Activated naive CD4-positive, alpha-beta T cell treated with anti-CD3 and anti-CD28 coated beads, Interleukin-2, amount 50 U/mL, for 72 hours (primary cell): ENCODE measurements at regions not wholly inside any gene's neighbourhood (a gene's known extent, or its start where the extent isn't known, plus 50 kb on each side); places are given as distances from the start of the nearest gene placed in this dataset.

Experiments used
- ATAC-seq, 2 donors: fragments of 150-1000 bp; cut with Tn5 transposase; 2 replicates each; pipeline ENCODE4 v1.10.0; 2021; ENCODE audit warnings: mild to moderate bottlenecking in 2 of 2, moderate library complexity in 2 of 2
- DNase-seq, 2 donors: peaks; one replicate each; pipeline ENCODE4 v3.0.0; 2021 to 2022; ENCODE audit warnings: low spot score in 2 of 2
- H3K27ac Mint-ChIP-seq, 2 donors: one replicate each; pipeline ENCODE4 v1.8.0; 2022; ENCODE audit warnings: mild to moderate bottlenecking in 2 of 2, mixed read lengths in 2 of 2
- H3K36me3 Mint-ChIP-seq, 2 donors: one replicate each; pipeline ENCODE4 v1.8.0; 2022; ENCODE audit warnings: mixed read lengths in 2 of 2
- H3K9me3 Mint-ChIP-seq, 2 donors: one replicate each; pipeline ENCODE4 v1.8.0; 2022; ENCODE audit warnings: mixed read lengths in 2 of 2

DNA sequence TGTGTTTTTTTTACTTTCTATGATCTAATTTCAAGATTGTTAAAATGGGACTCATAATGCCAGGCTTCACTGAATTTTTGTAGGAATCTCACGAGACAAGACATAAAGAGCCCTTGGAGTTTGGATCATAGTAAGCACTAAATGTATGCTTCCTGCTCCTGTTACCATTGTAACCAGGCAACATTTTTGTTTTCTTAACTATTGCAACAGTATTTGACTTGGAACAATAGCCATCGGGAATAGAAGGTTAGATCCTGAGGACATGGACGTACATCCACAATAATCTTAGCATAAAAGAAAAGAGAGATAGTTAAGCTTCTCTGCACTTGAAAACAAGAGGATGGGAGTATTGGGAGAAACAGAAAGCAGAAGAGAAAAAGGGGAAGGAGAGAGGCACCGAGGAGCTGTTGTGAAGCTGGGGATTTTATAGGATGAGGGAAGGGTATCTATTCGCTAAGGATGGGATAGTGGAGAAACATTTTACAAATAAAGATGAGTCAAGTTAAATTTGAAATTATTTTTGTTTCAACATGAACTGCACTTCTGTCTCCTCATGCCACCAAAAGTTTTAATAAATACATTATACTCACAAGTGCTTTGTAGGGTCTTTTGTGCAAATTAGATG is 131.4 kb downstream of the TMCO5A start:
- Mint-ChIP-seq H3K36me3 (no peaks in the 10 kb centered on the region), H3K9me3 (no peaks in the 10 kb centered on the region), H3K27ac (no peak overlapping the region)
- DNase-seq (no peak), ATAC-seq (no peak)

DNA sequence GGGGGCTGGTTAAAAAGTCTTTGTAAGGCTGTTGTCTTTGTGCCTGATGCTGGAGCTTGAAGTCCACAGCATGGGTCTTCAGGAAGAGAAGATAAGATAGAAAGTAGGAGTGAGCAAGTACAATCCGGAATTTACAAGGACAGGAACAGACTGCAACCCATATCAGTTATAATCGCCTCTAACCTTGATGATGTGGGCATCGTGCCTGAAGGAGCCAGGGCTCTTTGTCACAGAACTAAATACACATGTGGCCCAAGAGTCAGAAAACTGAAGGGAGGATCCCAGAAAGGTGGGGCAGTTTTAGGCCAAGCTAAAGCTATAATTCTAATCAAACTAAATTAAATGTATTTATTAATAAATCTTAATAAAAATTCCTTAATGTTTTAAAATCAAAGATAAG is 132.2 kb downstream of the TMCO5A start:
- Mint-ChIP-seq H3K36me3 (no peaks in the 10 kb centered on the region), H3K27ac (no peak overlapping the region), H3K9me3 (no peaks in the 10 kb centered on the region)
- DNase-seq (no peak), ATAC-seq (no peak)

DNA sequence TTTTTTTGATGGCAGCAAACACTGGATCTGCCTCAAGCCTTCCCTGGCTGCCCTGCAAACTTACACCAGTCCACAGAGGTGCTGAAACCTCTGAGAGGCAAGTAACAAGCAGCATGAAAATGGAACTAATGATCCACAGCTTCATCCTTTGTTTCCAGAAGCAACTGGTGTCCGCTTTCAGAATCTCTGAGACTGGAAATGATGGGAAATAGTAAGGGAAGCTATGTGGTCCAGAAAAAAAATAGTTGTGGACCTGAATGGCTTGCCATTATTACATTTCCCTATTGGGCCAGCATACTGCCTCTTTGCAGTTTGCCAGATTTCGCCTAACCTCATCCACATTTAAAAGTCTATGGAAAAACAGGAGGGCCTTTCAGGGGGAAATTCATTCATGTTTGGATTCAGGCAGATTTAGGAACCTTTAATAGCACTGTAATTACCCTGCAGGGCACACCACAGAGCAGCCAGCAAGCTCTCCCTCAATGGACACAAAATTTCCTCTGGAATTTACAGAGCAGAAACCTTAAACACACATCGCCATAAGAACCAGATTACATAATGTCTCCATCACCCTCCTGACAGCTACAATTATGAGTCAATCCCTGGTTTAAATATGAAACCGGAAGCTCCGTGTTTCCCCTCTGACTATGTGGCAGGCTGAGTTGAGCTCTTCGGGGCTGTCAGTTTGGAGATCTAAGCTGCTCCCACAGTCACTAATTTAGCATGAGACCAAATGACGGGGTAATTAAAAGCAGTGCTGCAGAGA is 134.4 kb downstream of the TMCO5A start:
- H3K36me3 Mint-ChIP-seq = peaks cover 0 to 4% of the 10 kb centered on the region in 2 donors
- no peaks in the 10 kb centered on the region for H3K9me3 Mint-ChIP-seq
- DNase-seq (peak in 1 of 2 donors; percentile 38), ATAC-seq (peak; percentile 87 to 92)
- H3K27ac Mint-ChIP-seq = no peak overlapping the region

DNA sequence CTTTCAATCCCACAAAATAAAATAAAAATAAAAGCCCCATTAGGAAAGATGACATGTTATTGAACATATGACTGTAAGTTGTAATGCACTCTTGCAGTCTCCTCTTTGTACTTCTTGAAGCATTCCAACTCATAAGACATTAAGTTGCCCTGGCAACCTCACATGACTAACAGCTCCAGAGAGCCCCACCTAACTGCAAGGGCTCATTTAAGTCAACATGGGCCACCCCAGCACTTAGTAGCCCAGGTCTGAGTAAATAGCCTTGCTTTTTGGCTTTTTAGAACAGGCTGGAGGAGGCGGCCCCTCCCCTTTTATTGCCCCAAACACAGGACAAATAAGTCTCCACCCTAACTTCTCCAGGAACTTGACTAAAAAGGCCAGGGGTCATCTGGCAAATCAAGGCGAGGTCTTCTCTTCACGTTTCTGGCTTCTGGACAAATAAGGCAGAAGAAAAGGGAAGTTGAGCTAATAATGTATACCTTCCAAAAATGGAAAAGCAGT is 135.1 kb downstream of the TMCO5A start:
- no peak for DNase-seq
- H3K9me3 Mint-ChIP-seq = no peaks in the 10 kb centered on the region
- peak; percentile 36 to 64 for ATAC-seq
- H3K27ac Mint-ChIP-seq = peak overlapping the region in 1 of 2 donors; percentile 55
- peaks cover 0 to 8% of the 10 kb centered on the region in 2 donors for H3K36me3 Mint-ChIP-seq

DNA sequence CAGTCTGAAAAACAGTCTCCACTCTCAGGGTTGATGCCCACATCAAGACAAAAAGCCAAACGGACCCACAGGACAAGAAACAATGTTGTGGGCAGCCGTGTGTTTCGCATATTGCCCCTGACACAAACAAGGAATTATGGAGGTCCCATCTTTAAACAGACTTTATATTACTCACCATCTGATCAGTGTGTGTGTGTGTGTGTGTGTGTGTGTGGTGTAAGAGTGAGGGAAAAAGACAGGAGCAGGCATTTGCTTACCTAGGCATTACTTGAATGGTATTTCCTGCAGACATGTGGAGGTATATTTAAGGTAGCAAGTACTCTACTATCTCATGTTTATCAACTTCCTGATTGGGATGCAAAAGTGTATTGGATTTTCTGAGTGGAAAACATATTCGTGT is 136.3 kb downstream of the TMCO5A start:
- peaks cover 0 to 8% of the 10 kb centered on the region in 2 donors for H3K36me3 Mint-ChIP-seq
- no peak for ATAC-seq
- DNase-seq = no peak
- H3K27ac Mint-ChIP-seq = no peak overlapping the region
- no peaks in the 10 kb centered on the region for H3K9me3 Mint-ChIP-seq

DNA sequence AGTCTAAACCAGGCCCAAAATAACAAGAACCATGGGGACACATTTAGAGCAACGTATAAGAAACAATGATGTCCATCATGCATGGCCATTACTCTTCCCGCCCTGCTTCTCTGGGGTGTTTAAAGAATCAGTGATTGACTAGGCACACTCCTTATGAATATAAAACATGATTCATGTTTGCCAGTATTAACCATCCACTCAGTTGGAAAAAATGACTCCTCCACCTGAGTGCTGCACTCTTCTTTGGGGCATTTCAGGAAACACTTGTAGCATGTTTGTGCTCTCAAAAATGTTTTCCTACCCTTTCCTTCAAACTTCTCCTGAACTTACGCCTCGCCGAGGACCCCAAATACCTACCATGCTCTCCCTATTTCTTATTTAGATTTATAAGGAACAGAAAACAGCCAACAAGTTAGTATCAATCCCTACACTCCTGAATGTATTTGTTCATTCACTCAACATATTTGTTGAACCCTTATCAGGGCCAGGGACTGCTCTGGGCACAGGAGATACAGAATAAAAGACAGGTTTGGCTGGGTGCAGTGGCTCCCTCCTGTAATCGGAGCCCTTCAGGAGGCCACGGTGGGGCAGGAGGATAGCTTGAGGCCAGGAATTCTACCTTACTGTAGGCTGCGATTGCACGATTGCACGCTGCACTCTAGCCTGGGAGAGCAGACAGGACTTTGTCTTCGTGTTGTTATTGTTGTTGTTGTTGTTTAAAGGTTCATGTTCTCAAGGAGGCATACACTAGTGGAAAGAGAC is 137.0 kb downstream of the TMCO5A start:
- ATAC-seq (peak in 1 of 2 donors; percentile 35), DNase-seq (no peak)
- peaks cover 0 to 8% of the 10 kb centered on the region in 2 donors for H3K36me3 Mint-ChIP-seq
- H3K27ac Mint-ChIP-seq = no peak overlapping the region
- no peaks in the 10 kb centered on the region for H3K9me3 Mint-ChIP-seq

DNA sequence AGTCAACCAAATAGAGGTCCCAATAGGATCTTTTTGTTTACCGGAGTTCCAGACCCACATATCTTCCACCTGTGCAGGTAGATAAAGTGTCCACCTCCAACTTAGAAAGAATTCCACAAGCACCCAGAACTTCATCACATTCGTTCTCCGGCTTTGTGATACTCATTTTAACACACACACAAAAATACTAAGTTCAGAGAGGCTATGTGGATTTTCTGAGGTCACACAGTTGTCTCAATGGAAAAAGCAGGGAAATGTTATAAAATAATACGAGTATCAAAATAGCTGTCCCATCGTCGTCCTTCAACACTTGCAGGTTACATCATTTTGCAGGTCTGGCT is 137.5 kb downstream of the TMCO5A start:
- Mint-ChIP-seq H3K36me3 (peaks cover 0 to 8% of the 10 kb centered on the region in 2 donors), H3K27ac (no peak overlapping the region), H3K9me3 (no peaks in the 10 kb centered on the region)
- DNase-seq (no peak), ATAC-seq (no peak)

DNA sequence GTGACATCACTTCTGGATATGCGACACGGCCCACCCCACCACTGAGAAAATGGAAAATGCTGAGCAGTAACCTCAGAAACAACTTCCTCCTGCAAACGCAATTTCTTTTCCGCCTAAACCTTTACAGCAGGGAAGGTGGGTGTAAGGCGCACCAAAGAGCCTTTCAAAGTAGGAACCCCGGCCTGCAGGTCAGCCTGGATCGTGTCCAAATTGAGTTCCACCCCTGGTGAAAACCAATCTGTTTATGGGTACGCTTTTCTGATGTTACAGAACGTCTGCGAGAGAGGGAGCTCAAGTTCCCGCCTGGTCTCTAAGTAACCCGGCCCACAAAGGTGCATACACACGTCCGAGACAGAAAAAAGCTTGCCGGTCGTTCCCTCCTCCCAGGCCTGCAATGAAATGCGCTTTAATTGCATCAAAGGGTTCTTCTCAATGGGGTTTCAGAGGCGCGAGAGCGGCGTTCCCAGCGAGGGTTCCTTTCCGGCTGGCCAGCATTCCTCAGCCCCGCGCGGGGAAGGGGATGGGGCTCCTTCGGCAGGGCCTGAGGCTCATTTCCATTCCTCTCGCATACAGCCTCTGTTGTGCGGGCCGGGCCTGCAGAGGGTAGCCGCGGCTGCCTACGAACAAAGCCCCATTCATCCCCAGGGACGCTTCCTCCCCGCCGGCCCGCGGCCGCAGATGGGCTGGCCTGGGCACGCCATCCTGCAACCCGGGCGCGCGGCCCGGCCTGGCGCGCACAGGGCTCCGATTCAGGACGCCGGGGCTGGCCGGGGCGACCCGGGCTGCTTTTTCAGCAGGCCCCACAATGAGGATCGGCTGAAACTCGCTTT is 138.1 kb downstream of the TMCO5A start:
- Mint-ChIP-seq H3K9me3 (no peaks in the 10 kb centered on the region), H3K27ac (no peak overlapping the region), H3K36me3 (peaks cover 0 to 8% of the 10 kb centered on the region in 2 donors)
- DNase-seq (peak in 1 of 2 donors; percentile 19), ATAC-seq (peak; percentile 29 to 37)

DNA sequence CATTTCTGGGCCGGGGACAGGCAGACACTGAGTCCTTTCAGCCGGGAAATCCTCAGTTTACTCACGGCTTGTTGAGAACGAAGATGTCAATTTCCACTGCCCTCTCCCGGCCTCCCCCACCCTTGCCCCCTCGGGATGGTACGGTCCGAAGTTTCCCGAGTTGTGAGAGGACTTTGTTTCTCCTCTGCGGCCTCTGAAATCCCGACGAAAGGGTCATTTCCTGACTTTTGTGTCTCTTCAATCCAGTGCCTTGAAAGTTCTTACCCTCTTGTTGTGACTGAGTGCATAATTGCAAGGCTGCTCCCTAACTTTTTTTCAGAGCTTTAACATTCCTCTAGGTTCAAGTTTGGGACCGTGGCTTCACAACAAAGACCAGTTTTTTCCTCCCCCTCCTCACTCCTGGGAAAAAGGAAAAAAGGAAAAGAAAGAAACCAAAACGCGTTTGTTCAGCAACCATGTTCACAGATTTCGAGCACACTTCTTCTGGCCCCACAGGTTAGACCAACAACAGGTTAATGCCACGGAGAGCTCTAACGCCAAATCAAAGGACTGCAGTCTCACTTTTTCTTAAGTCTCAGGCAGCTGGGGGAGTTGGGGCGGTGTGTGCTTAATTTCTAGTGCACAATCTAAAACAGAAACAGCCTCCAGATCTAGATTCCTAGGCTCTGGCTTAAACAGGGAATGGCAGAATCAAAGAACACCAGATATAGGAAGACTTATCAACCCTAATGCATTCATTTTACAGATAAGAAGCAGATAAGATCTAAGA is 138.9 kb downstream of the TMCO5A start:
- no peak for ATAC-seq
- DNase-seq = no peak
- Mint-ChIP-seq H3K27ac (no peak overlapping the region), H3K36me3 (peaks cover 0 to 8% of the 10 kb centered on the region in 2 donors), H3K9me3 (no peaks in the 10 kb centered on the region)

DNA sequence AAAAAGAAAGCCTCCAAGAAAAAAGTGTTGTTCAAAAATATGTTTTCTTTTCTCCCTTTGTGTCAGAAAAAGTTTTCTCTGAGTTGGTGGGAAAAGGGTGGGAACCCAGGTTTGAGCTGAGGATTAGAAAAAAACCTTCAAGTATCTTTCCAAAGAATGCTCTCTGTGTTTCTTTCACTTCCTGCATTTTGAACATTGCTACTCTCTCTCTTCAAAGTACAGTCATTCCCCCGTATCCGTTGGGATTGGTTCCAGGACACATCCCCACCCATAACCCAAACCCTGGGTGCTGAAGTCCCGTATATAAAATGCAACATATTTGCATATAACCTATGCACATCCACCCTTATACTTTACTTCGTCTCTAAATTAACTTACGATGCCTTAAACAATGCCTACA is 139.6 kb downstream of the TMCO5A start:
- DNase-seq (no peak), ATAC-seq (no peak)
- peaks cover 0 to 8% of the 10 kb centered on the region in 2 donors for H3K36me3 Mint-ChIP-seq
- no peaks in the 10 kb centered on the region for H3K9me3 Mint-ChIP-seq
- H3K27ac Mint-ChIP-seq = no peak overlapping the region

DNA sequence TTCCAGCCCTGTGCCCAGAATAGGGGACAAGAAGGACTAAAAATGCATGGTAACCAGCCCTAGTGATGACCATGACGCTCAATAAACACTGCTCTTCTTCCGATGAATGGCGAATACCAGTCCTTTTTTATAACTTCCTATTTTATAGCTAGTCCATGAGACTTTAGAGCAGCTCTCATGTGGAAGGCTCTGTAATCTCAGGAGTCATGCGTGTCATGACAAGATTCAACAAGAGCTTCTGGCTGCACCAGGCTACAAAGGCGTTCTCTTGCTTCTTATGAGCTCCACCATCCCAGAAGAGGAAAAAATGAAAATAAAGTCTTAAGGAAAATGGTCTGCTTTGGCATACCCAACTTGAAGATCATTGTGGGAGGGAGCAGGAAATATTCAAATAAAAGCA is 141.0 kb downstream of the TMCO5A start:
- ATAC-seq = no peak
- H3K9me3 Mint-ChIP-seq = no peaks in the 10 kb centered on the region
- H3K36me3 Mint-ChIP-seq = peaks cover 0 to 8% of the 10 kb centered on the region in 2 donors
- H3K27ac Mint-ChIP-seq = no peak overlapping the region
- no peak for DNase-seq

DNA sequence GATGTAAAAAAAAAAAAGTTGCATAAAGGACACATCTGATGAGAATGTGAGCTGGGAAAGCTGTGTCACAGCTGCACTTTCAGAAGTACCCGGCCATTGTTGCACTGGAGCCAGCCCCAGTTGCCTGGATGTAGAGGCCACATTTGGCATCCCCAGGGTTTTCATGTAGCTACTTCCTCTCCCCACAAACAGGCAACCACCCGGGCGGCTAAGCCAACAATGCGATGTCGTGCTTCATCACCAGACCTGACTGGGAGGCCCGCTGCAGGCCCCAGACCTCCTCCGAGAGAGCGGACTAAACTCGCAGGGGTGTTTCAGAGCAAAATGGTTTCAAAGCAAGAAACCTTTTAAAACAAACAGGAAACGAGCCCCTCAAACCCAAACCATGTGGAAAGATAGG is 142.3 kb downstream of the TMCO5A start:
- no peaks in the 10 kb centered on the region for H3K9me3 Mint-ChIP-seq
- peaks cover 0 to 8% of the 10 kb centered on the region in 2 donors for H3K36me3 Mint-ChIP-seq
- no peak overlapping the region for H3K27ac Mint-ChIP-seq
- ATAC-seq (no peak), DNase-seq (no peak)

DNA sequence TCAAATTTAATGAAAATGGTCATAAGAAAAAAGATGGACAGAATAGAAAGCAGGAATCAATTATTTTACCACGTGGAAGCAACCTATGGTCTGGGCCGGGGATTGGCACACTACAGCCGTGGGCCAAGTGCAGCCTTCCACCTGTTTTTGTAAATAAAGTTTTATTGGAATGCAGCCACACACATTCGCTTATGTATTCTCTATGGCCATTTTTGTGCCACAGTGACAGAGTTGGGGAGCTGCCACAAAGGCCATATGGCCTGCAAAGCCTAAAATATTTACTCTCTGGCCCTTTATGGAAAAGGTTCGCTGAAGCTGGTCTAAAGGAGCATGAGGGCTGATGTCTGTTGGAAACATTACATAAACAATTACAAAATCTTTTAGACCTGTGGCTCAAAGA is 144.8 kb downstream of the TMCO5A start:
- Mint-ChIP-seq H3K27ac (no peak overlapping the region), H3K9me3 (no peaks in the 10 kb centered on the region), H3K36me3 (peaks cover 0 to 4% of the 10 kb centered on the region in 2 donors)
- ATAC-seq = no peak
- DNase-seq = no peak

DNA sequence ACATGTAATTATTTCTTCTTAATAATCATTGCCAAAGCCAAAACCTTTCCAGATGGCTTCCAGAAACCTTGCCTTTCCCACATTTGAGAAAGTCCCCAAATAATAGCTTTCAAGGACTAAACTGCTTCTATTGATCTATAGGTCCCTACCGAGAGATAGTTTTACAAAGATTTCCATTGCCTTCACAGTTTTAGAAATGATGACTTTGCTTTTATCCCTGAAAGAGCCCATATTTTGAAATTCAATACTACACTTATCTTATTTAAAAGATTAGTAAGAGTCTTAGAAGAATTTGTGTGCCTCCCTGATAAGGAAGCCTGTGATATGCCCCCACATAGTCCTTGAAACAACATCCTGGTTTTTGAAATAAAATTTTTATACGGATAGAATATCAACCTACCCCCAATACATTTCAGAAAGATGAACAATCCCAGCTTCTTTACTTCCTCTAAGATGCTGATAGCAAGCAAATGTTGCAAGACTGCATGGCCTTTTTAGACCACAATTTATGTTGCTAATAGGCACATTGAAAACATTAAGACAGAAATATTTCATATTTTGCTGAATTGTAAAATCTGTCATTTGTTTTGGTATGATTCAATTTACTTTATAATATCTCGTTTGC is 146.3 kb downstream of the TMCO5A start:
- H3K9me3 Mint-ChIP-seq = no peaks in the 10 kb centered on the region
- H3K27ac Mint-ChIP-seq = no peak overlapping the region
- no peak for DNase-seq
- ATAC-seq = no peak
- no peaks in the 10 kb centered on the region for H3K36me3 Mint-ChIP-seq

DNA sequence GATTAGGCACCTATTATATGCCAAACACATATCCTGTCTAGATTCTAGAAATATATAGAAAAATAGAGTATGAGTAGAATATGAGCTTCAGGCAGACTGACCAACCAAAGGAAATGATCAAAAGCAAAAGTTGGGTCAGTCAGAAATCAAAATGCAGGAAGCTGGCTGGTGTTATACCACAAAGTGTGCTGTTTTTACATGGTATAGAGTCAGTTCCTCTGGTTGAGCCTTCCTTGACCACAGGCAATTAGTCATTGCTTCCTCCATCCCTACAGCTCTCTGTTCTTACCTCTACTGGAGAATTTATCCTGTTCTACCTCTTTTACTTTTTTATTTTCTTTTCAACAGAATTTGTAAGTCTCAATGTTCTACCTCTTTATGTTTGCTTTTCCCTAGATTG is 149.8 kb downstream of the TMCO5A start:
- Mint-ChIP-seq H3K36me3 (no peaks in the 10 kb centered on the region), H3K9me3 (peaks cover 0 to 5% of the 10 kb centered on the region in 2 donors), H3K27ac (no peak overlapping the region)
- ATAC-seq (peak; percentile 92 to 99), DNase-seq (no peak)
